ENCODE measurements at regions not wholly inside any gene's neighbourhood (a gene's known extent, or its start where the extent isn't known, plus 50 kb on each side); places are given as distances from the start of the nearest gene placed in this dataset.

DNA sequence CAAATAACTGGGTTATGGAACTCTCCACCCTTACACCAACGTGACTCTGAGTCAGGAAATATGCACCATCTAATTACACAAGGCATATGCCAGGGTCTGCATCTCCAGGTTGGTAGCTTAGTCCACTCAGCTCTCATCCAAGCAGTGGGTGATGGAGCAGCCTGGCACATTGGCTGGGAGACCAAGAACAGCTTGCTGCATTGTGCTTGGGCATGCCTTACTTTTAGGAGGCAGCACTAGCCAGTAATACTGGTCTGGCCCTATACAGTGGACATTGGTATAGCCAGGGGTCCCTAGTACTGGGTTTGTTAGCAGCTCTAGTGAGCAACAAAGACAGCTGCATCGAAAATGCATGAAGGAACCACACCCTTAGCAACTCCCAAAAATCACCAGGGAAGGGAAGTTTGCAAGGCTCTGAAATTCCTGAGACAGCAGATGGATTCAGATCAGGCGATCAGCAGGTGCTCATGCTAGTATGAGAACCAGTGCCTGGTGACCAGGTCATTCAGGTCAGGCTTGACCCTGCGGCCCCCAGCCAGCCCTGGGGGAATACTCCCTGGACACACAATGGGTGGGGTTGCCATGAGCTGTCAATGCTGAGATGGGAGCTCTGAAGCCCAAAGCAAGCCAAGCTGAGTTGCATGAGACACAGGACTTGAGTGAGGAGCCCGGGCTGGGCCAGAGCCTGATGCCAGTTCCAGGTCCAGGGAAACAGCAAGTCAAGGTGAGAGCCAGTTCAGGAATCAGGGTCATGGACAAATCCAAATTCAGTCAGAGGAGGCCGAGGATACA, 217.9 kb upstream of the ZMIZ1 start:
- DNase-seq, result no peak
- TF ChIP-seq, protein P1, sequence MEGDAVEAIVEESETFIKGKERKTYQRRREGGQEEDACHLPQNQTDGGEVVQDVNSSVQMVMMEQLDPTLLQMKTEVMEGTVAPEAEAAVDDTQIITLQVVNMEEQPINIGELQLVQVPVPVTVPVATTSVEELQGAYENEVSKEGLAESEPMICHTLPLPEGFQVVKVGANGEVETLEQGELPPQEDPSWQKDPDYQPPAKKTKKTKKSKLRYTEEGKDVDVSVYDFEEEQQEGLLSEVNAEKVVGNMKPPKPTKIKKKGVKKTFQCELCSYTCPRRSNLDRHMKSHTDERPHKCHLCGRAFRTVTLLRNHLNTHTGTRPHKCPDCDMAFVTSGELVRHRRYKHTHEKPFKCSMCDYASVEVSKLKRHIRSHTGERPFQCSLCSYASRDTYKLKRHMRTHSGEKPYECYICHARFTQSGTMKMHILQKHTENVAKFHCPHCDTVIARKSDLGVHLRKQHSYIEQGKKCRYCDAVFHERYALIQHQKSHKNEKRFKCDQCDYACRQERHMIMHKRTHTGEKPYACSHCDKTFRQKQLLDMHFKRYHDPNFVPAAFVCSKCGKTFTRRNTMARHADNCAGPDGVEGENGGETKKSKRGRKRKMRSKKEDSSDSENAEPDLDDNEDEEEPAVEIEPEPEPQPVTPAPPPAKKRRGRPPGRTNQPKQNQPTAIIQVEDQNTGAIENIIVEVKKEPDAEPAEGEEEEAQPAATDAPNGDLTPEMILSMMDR (IDR thresholded peaks at IDR 0.05), result no peak
- no peak for TF ChIP-seq POLR2A (IDR thresholded peaks at IDR 0.05)
- Histone ChIP-seq H3K4me1 (no peaks in the 10 kb centered on the region), H3K36me3 (ENCODE audit: low read depth, missing control alignments) (no peaks in the 10 kb centered on the region), H3K27me3 (no peaks in the 10 kb centered on the region), H3K27ac (no peak overlapping the region), H3K9me3 (no peaks in the 10 kb centered on the region), H3K4me3 (no peak overlapping the region)
- 85 to 86% methylated on average over 5 to 6 of the region's 6 CpGs for WGBS, 2 donors
- intact Hi-C loops (cut with DNase I; ENCODE audit: low total_unique reads), result no loop called here

GRCh38 chr10:78851647-78852046, 217.1 kb upstream of the ZMIZ1 start:
- Histone ChIP-seq H3K4me3 (no peak overlapping the region), H3K27me3 (no peaks in the 10 kb centered on the region), H3K4me1 (peaks cover 3% of the 10 kb centered on the region), H3K9me3 (no peaks in the 10 kb centered on the region), H3K27ac (no peak overlapping the region), H3K36me3 (ENCODE audit: low read depth, missing control alignments) (no peaks in the 10 kb centered on the region)
- intact Hi-C loops (cut with DNase I; ENCODE audit: low total_unique reads), result no loop called here
- DNase-seq, result no peak
- WGBS, 2 donors, result 43 to 67% methylated on average over 2 to 4 of the region's 4 CpGs
- TF ChIP-seq, protein P1 (IDR thresholded peaks at IDR 0.05), result no peak
- no peak for TF ChIP-seq POLR2A (IDR thresholded peaks at IDR 0.05)

DNA sequence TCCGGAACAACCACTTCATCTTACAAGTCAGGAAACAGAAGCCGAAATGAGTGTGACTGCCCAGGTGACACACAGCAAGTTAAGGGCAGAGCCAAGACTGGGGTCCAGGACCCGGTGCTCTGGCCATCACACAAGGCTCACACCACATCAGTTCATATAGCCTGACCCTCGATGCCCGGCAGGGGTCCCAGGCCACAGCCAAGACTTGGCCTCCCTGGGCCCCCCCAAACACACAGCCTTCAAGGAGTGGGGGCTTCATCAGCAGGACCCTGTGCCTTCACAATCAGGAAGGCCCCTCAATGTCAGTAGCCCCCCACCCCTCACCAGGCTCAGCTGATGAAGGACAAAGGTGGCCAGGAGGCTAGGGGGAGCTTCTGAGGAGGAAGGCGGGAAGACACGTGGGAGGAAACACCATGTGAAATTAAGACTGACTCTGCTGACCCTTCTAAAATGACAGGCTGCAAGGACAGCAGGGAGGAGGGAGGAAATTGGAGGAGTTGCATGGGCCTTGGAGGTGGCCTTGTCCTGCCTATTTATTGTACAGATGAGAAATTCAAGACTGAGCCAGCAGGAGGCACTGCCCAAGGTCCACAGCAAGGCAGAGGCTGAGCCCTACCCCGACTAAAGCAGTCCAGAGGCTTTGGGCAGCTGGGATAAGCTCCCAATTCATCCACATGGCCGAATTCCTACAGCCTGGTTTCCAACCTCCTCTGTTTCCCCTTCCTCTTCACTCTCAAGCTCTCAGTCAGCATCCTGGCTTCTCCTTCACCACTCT, 216.1 kb upstream of the ZMIZ1 start:
- no peak for TF ChIP-seq POLR2A (IDR thresholded peaks at IDR 0.05)
- TF ChIP-seq, protein P1 (IDR thresholded peaks at IDR 0.05), result peak in 1 of 3 experiments; percentile 19
- Histone ChIP-seq H3K27ac (no peak overlapping the region), H3K4me3 (no peak overlapping the region), H3K36me3 (ENCODE audit: low read depth, missing control alignments) (no peaks in the 10 kb centered on the region), H3K27me3 (no peaks in the 10 kb centered on the region), H3K4me1 (peaks cover 3% of the 10 kb centered on the region), H3K9me3 (no peaks in the 10 kb centered on the region)
- WGBS, 2 donors, result 82 to 84% methylated on average over 9 of the region's 9 CpGs
- intact Hi-C loops (cut with DNase I; ENCODE audit: low total_unique reads), result no loop called here
- DNase-seq, result peak; percentile 57

GRCh38 chr10:78853864-78854263, 214.9 kb upstream of the ZMIZ1 start:
- DNase-seq, result no peak
- intact Hi-C loops (cut with DNase I; ENCODE audit: low total_unique reads), result no loop called here
- Histone ChIP-seq H3K4me1 (peaks cover 3% of the 10 kb centered on the region), H3K9me3 (no peaks in the 10 kb centered on the region), H3K27me3 (no peaks in the 10 kb centered on the region), H3K4me3 (no peak overlapping the region), H3K36me3 (ENCODE audit: low read depth, missing control alignments) (no peaks in the 10 kb centered on the region), H3K27ac (no peak overlapping the region)
- TF ChIP-seq POLR2A (IDR thresholded peaks at IDR 0.05), result no peak
- TF ChIP-seq, protein P1 (IDR thresholded peaks at IDR 0.05), result no peak
- WGBS, 2 donors, result 91 to 95% methylated on average over 4 of the region's 4 CpGs

All from testis (tissue), 2 donors.